Inflammatory macrophage (primary cell): ENCODE measurements at regions not wholly inside any gene's neighbourhood (a gene's known extent, or its start where the extent isn't known, plus 50 kb on each side); places are given as distances from the start of the nearest gene placed in this dataset.

Source experiments
- DNase-seq, 2 donors: peaks; one replicate each; pipeline ENCODE4 v3.0.0-alpha.2; 2020 to 2022

GRCh38 chr18:41537666-41538065, 417.4 kb upstream of the PIK3C3 start:
- DNase-seq: no peak

- DNase-seq: no peak
These were observed 422.5 kb upstream of the PIK3C3 start for GRCh38 chr18:41532344-41533086.

GRCh38 chr18:41530970-41531369, 424.1 kb upstream of the PIK3C3 start:
- DNase-seq: no peak

GRCh38 chr18:41529093-41529492, 425.9 kb upstream of the PIK3C3 start:
- no peak for DNase-seq

GRCh38 chr18:41526054-41526453, 429.0 kb upstream of the PIK3C3 start:
- no peak for DNase-seq

GRCh38 chr18:41524674-41525470, 430.2 kb upstream of the PIK3C3 start:
- no peak for DNase-seq

GRCh38 chr18:41517142-41517541, 437.9 kb upstream of the PIK3C3 start:
- no peak for DNase-seq

- no peak for DNase-seq
These were observed 441.6 kb upstream of the PIK3C3 start for GRCh38 chr18:41513438-41513837.

- DNase-seq: no peak
These were observed 450.7 kb upstream of the PIK3C3 start for GRCh38 chr18:41504316-41504715.

- no peak for DNase-seq
These were observed 453.2 kb upstream of the PIK3C3 start for GRCh38 chr18:41501848-41502247.

- no peak for DNase-seq
These were observed 455.7 kb upstream of the PIK3C3 start for GRCh38 chr18:41499345-41499744.

GRCh38 chr18:41490861-41491260, 464.2 kb upstream of the PIK3C3 start:
- DNase-seq: no peak

- DNase-seq: no peak
These were observed 468.5 kb upstream of the PIK3C3 start for GRCh38 chr18:41486575-41486974.

- no peak for DNase-seq
These were observed 471.0 kb upstream of the PIK3C3 start for GRCh38 chr18:41484069-41484468.

GRCh38 chr18:41482501-41482900, 472.5 kb upstream of the PIK3C3 start:
- no peak for DNase-seq

- DNase-seq: no peak
These were observed 488.4 kb upstream of the PIK3C3 start for GRCh38 chr18:41466436-41467160.

GRCh38 chr18:41465386-41465785, 489.6 kb upstream of the PIK3C3 start:
- no peak for DNase-seq

GRCh38 chr18:41464278-41464677, 490.8 kb upstream of the PIK3C3 start:
- no peak for DNase-seq

- DNase-seq: no peak
These were observed 492.1 kb upstream of the PIK3C3 start for GRCh38 chr18:41462946-41463345.

- DNase-seq: no peak
These were observed 493.9 kb upstream of the PIK3C3 start for GRCh38 chr18:41461114-41461513.

- no peak for DNase-seq
These were observed 495.4 kb upstream of the PIK3C3 start for GRCh38 chr18:41459656-41460055.

- no peak for DNase-seq
These were observed 496.7 kb upstream of the PIK3C3 start for GRCh38 chr18:41458376-41458775.

GRCh38 chr18:41457765-41458326, 497.2 kb upstream of the PIK3C3 start:
- DNase-seq: no peak
